HT1080 (cell line): ENCODE measurements at regions not wholly inside any gene's neighbourhood (a gene's known extent, or its start where the extent isn't known, plus 50 kb on each side); places are given as distances from the start of the nearest gene placed in this dataset.

Experiments
- DNase-seq: peaks from one replicate; pipeline ENCODE4 v3.0.0-alpha.2; 2015; ENCODE audit warnings: low read depth

DNA sequence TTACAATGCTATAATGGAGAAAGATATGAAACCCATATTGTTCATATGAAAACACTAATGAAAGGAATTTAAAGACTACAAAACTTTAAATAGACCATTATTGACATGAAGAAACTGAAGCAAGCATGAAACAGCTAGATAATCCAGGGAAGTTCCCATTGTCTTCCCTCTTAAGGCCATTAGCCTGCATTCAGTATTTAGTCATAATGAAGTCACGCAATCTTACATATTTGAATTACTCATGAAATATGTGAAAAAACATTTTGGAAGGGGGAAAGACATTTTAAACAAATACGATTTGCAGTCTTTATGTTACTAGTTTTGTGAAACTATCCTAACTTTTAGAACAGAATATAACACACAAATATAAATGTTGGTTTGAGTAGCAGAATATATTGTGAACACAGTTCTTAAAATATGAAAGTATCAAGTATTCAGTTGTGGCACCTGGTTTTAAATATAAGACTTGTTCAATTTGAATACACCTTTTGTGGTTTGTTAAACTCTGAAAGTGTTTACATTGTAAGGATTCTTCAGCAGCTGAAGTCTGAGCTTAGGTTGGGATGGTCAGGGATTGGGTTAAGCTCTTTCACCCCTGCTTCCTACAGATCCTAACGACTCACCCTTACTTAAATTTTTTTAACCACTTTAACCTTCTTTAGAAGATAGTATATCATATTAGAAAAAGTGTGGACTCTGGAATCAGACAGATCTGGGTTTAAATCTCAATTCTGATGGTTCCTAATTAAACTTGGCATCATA lies 500.3 kb upstream of the TENM4 start:
- DNase-seq = no peak

DNA sequence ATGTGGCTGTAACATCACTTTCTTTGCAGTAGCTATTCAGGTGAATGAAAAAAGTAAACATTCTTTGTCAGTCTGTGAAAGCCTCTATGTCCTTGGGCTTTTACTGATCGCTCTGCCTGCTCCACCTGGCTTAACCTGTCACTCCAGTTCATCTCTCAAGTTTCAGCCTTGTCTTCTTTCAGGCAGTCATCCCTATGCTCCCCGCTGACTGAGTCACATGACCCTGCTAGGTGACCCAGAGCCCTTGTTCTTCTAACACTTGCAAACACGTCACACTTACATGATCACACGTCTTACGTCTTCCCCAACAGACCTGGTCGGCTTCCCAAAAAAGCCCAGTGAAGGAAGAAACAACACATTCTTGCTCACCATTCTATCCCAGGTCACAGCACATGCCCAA lies 499.3 kb upstream of the TENM4 start:
- peak; percentile 10 for DNase-seq

DNA sequence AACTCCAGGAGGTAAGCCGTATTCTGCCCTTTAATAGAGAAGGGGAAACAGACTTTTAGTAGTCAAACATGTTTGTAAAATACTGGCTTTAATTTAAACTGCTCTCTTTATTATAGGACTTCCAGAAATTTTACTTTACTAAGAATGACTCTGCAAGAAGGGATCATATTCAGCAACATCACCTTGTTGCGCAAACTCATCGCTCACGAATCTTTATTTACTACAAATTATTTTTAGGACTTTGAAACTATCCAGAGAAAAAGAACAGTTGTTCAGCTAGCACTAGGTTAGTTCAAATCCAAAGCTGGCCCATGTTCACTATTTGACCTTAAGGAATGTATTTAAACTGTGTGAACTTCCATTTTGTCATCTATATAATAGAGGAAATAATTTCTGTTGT lies 498.3 kb upstream of the TENM4 start:
- DNase-seq = no peak

DNA sequence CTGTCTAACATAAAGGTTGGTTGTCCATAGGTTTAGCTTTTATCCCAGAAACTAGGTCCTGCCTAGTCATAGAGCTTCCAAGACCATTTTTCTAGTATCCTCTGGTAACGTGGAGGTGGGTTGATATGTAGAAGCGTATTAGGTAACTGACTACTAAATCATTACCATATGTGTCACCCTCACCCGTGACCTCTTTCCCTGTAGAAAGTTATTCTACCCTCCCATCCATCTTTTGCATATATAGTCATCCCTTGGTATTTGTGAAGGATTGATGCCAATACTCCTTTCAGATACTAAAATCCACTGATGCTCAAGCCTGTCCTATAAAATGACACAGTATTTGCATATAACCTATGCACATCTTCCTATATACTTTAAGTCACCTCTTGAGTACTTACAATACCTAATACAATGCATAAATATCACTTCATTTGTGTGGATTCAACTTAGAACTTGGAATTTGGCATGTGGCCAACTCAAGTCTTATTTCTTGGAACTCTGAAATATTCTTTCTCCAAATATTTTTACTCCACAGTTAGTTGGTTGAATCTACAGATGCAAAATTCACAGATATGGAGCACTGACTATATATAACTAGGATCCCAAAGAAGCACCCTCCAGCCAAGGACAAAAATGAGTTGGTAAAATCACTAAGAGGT lies 497.0 kb upstream of the TENM4 start:
- DNase-seq = no peak

DNA sequence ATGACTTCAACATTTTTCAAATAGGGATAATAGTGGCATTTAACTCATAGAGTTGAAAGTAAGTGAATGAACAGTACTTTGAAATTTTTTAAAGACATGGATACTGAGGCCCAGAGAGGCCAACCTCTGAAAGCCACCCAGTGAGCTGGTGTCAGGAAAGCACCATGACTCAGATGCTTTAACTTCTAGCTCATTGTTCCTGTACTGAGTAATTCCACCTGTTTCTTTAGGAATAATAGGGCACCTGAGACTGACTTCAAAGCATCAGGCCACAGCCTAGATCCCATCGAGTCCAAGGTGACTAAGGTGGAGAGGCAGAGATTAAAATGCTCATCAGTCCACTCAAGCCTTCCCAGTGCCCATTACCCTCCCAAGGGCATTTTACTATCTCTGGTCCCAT lies 491.8 kb upstream of the TENM4 start:
- no peak for DNase-seq

DNA sequence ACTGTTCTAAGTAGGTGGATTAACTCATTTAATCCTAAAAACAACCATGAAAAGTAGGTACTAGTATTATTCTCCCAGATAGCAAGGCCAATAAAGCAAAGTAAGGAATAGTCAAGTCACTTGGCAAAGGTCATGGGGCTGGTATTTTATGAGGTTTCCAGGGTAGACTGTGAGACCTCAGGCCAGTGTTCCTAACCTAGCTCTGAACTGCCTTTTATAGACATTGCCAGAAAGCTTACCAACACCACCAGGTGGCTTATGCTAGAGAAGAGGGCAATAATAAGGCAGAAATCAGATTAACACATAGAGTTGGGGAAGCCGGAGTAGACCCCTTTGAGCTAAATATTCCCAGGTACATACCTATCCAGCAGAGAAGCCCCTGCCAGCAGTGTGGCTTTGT lies 490.9 kb upstream of the TENM4 start:
- no peak for DNase-seq

DNA sequence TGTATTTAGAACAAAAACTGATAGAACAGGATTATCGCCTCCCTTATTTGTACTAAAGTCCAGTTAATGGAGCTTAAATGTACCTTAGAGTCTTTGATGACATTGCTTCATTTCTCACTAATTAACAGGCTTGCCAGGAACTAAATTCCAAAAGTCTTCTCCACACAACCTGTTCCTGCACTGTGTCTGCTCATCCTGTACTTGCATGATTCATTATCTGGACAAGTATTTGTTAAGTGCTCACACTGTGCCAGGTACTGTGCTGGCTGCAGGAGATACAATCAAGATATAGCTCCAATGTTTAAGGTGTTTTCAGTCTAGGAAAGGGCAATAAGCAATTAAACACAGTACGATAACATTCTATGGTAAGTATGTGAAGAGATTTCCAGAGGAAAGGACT lies 485.9 kb upstream of the TENM4 start:
- no peak for DNase-seq

DNA sequence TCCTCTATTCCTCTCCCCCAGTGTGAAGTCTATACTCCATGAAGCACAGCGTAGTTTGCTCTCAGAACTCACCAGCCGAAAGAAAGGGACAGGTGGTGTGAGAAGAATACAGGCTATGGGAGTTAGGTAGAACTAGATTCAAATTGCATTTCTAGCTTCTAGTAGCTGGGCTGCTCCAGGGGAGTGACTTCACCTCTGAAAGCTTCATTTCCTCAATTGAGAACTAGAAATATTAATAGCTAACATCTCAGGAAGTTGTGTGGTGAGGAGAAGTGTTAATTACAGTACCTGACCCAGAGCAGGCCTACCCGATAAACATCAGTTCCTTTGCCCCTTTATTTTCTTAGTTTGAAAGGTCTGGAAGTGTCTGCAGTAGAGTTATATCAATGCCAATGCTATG lies 484.7 kb upstream of the TENM4 start:
- no peak for DNase-seq

DNA sequence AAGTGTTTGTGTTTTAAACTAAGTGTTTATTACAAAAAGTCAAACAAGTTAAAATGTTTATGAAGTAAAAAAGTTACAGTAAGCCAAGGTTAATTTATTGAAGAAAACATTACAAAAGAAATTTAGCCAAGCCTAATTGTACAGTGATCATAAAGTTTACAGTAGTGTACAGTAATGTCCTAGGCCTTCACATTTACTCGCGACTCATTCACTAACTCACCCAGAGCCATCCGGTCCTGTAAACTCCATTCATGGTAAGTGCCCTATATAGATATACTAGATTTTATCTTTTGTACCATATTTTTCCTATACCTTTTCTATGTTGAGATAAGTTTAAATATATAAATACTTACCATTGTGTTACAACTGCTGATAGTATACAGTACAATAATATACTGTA lies 481.8 kb upstream of the TENM4 start:
- no peak for DNase-seq

DNA sequence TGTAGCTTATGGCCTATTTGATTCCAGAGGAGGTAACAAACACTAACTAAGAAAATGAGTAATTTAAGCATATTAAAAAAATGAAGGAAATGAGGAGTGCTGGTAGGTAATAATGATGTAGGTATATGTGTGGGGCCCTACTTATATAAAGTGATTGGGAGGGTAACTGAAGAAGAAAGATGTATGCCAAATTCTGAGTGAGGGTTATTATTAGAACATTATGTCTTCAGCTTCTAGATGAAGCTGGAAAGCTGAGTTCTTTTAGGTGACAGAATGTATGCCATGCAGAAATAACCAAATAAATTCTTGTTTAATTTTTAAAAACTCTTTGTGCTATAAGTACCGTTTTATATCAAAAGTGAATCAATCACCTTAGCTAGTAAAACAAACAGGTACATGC lies 479.6 kb upstream of the TENM4 start:
- no peak for DNase-seq

DNA sequence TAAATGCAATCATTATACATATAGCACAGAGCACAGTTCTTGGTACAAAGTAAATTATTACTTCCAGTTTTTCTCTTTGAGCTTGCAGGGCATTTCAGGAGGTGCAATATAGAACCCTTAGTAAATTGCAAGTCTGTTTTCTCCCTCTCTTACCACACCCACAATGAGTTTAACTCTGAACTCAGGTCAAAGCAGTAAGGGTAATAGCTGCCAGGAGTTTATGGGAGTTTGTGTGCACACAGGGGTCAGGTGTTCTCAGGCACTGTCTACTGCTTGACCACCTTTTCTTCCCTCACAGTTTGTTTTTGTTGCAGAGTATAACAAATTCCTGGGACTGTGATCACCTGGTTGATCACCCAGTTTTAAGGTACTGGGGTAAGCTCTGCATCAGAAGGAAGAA lies 478.5 kb upstream of the TENM4 start:
- no peak for DNase-seq

DNA sequence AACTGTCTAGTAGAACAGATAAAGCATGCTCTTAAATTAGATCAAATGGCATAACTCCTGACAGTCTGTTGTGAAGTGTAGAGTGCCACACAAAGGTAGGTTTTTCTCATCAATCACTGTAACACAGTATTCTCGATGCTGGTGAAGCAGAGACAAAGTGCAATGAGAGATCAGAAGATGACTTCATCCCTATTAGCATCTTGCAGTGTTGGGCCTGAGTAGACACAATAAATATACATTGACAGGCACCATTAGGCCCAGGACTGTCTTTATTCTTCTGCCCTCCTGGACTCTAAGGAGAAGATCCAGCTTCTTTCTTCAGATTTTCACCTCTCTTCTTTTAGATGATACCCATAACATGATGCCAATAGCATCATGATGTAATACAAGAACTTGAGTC lies 478.0 kb upstream of the TENM4 start:
- no peak for DNase-seq

DNA sequence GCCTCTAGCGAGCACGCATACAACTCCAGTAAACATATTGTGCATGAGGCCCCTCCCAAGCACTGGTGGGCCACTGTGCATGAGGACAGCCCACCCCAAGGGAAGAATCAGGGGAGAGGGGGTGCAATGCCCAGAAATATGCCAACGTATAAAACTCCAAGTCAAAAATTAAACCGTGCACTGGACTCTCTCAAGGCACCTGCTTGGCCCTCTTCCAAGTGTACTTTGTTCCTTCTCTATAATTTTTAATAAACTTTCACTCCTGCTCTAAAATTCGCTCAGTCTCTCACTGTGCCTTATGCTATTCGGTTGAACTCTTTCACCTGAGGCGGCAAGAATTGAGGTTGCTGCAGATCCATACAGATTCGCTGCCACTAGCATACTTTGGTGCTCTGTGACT lies 465.3 kb upstream of the TENM4 start:
- no peak for DNase-seq

DNA sequence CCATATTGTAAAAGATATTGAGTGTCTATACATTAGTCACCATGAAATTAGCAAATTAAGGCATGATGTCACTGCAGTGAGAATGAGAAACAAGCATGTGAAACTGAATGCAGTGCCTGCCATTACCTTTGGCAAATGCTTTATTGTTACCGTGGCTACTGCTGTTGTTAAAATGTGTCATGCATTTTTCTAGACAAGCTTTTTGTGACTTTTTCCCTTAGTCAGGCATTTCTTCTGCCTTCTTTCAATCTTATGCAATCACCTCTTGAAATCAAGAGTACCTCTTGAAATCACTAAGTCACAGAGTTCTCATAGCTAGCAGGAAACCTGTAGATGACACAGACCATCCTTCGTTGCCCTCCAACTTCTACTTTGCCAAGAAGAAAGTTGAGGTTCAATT lies 461.7 kb upstream of the TENM4 start:
- DNase-seq = peak; percentile 13

DNA sequence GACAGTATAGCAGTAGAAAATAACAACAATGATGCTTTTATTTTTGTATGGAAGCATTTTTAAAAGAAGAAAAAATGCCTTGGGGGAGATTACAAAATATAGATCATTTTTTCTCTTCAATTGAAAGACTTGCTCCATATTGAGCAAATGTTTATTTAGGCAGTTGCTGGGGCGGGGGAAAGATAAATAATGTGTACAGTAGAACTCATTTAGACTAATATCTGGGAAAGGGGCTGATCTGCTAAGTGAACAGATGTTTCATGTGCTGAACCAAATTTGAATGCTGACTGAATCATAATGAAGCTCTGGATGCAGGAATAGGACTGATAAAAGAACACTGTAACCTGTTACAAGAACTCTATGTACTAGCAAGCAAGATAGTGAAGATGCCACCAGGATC lies 457.1 kb upstream of the TENM4 start:
- no peak for DNase-seq

DNA sequence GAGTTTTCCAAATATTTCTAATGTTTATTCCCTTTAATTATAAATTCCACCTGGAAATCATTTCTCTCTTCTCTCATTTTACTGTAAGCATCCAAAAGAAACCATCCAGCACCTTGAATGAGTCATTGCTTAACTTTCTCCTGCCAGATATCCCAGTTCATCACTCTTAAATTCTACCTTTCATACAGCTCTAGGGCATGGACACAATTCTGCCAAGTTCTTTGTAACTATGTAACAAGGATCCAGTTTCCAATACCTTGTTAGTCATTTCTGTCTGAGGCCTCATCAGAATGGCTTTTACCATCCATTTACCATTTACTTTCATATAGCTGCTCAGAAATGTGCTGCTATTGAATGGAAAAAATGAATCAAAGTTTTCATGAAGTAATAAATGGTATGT lies 455.4 kb upstream of the TENM4 start:
- no peak for DNase-seq

DNA sequence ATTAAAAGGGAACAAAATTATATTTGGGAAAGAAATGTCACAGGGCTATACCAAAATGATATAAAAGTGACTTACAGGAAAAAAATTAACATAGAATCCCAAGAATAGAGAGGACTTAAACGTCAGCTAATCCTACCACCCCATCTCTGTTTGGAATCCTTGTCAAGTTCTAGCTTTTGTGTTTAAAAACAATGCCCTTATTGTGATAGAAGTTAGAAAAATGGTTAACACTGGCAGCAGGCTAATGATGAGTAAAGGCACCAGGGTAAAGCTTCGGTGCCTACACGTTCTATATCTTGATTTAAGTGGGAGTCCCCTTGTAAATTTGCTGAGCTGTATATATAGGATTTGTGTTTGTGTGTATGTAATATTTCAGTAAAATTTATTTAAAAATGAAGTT lies 453.3 kb upstream of the TENM4 start:
- DNase-seq = no peak

DNA sequence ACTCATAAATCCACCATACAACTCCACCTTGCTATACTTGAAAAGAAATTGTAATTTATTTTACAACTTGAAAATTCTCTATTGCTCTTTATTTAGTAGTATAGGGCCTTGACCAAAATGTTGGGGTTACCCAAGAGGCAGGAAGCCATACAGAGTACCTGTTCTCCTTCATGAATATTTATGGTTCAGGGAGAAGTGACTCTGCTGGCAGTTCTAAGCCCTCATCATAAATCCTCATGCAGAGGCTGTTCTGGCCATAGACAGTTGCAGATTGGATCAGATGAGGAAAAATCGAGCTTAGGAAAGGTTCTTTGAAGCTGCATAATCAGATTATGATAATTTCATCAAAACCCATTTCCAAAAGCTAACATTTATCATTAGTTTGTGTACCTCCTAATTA lies 449.4 kb upstream of the TENM4 start:
- no peak for DNase-seq

DNA sequence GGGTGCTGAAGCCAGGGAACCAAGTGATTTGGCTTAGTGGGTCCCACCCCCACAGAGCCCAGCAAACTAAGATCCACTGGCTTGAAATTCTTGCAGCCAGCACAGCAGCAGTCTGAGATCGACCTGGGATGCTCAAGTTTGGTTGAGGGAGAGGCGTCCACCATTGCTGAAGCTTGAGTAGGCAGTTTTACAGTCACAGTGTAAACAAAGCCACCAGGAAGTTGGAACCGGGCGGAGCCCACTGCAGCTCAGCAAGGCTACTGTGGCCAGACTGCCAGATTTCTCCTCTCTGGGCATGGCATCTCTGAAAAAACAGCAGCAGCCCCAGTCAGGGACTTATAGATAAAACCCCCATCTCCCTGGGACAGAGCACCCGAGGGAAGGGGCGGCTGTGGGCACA lies 424.1 kb upstream of the TENM4 start:
- peak; percentile 24 for DNase-seq

DNA sequence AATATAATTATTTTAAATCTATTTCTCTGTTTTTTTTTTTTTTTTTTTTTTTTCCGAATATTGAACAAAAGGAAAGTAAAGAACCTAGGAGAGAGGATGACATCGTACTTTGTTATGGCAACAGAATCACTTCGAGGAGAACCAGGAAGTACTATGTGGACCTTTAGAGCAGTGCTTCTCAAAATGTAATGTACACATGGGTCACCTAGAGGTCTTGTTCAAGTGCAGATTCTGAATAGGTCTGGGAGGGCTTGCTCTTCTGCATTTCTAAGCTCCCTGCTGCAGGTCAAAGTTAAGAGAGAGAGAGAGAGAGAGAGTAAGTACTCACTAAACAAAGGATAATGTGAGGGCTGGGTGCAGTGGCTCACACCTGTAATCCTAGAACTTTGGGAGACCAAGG lies 419.5 kb upstream of the TENM4 start:
- no peak for DNase-seq

DNA sequence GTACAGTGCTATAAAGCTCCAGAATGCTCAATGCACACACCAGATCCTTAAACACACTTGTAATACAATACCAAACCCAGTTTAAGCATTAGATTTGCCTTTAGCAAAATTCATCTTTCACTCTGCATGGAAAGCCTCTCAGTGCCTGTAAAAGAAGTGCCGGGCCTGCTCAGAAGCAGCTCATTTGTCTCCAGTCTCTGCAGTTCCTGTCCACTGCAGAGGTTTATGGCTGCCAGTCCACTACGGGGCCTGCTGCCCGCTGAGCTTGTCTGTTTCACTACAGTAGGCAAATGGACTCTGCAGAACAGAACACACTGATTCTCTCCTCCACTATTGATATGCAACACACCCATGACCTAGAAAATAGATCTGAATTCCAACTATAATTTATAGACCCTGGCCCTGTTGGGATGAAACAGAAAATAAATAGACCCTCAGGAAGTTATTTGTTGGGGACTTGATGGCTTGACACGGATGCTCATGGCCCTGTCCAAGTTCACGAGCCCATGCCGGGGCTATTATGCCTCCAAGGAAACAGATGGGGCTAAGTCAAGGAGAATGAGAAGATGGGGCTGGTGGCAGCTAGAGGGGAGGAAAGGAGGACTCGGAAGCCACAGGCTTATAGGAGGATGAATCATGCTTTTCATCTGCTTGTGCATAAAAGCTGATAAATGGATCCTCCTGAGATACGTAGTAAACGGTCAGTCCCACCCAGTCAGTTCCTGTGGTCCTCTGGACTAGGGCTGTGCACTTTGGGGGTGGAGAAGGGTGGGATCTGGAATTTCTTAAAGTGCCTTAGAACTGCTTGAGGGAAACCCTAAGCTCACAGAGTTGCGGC lies 416.8 kb upstream of the TENM4 start:
- no peak for DNase-seq

DNA sequence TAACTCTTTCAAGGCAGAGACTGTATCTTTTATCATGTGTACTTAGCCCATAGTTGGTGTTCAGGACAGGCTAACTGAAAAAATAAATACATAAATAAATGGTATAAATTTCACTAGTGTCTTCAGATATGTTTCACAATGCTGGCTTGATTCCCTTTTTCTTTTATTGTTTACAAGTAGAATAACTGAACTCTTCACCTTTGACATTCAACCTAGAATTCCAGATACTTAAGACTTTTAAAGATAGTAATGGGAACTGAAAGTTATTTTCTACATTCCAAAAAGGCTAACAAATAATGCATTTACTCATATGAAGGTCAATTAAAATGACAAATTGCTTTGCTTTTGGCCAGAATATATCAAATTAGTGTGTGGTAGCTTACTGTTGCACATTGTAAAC lies 411.3 kb upstream of the TENM4 start:
- DNase-seq = no peak
